ENCODE measurements at regions not wholly inside any gene's neighbourhood (a gene's known extent, or its start where the extent isn't known, plus 50 kb on each side); places are given as distances from the start of the nearest gene placed in this dataset.

- DNase-seq (ENCODE audit: low read depth), result no peak
These were observed 116.0 kb upstream of the PFKP start for GRCh38 chr10:2951235-2951835.

- DNase-seq (ENCODE audit: low read depth), result no peak
These were observed 116.8 kb upstream of the PFKP start for GRCh38 chr10:2950546-2950945.

GRCh38 chr10:2949948-2950354 is 117.4 kb upstream of the PFKP start:
- DNase-seq (ENCODE audit: low read depth), result peak; percentile 79

GRCh38 chr10:2949221-2949947 is 118.0 kb upstream of the PFKP start:
- DNase-seq (ENCODE audit: low read depth), result no peak

GRCh38 chr10:2948127-2948854 is 119.1 kb upstream of the PFKP start:
- DNase-seq (ENCODE audit: low read depth), result no peak

- no peak for DNase-seq (ENCODE audit: low read depth)
These were observed 122.6 kb upstream of the PFKP start for GRCh38 chr10:2944788-2945187.

- no peak for DNase-seq (ENCODE audit: low read depth)
These were observed 123.3 kb upstream of the PFKP start for GRCh38 chr10:2943932-2944614.

GRCh38 chr10:2942938-2943337 is 124.4 kb upstream of the PFKP start:
- no peak for DNase-seq (ENCODE audit: low read depth)

- peak; percentile 20 for DNase-seq (ENCODE audit: low read depth)
These were observed 128.5 kb upstream of the PFKP start for GRCh38 chr10:2938869-2939268.

- DNase-seq (ENCODE audit: low read depth), result no peak
These were observed 130.5 kb upstream of the PFKP start for GRCh38 chr10:2936816-2937215.

- DNase-seq (ENCODE audit: low read depth), result no peak
These were observed 131.5 kb upstream of the PFKP start for GRCh38 chr10:2935647-2936386.

- DNase-seq (ENCODE audit: low read depth), result no peak
These were observed 133.4 kb upstream of the PFKP start for GRCh38 chr10:2933924-2934323.

GRCh38 chr10:2933519-2933918 is 133.8 kb upstream of the PFKP start:
- DNase-seq (ENCODE audit: low read depth), result no peak

- DNase-seq (ENCODE audit: low read depth), result peak; percentile 46
These were observed 134.3 kb upstream of the PFKP start for GRCh38 chr10:2933071-2933470.

- no peak for DNase-seq (ENCODE audit: low read depth)
These were observed 137.7 kb upstream of the PFKP start for GRCh38 chr10:2929480-2930258.

- peak; percentile 57 for DNase-seq (ENCODE audit: low read depth)
These were observed 139.1 kb upstream of the PFKP start for GRCh38 chr10:2927958-2928840.

GRCh38 chr10:2926918-2927660 is 140.3 kb upstream of the PFKP start:
- no peak for DNase-seq (ENCODE audit: low read depth)

- DNase-seq (ENCODE audit: low read depth), result peak; percentile 86
These were observed 141.7 kb upstream of the PFKP start for GRCh38 chr10:2925631-2926030.

GRCh38 chr10:2924431-2924830 is 142.9 kb upstream of the PFKP start:
- no peak for DNase-seq (ENCODE audit: low read depth)

Measured in RPMI7951 (cell line).